SK-N-MC (cell line): ENCODE measurements at regions not wholly inside any gene's neighbourhood (a gene's known extent, or its start where the extent isn't known, plus 50 kb on each side); places are given as distances from the start of the nearest gene placed in this dataset.
A peak's percentile ranks its signal among the peaks of the same experiment; 100 is the strongest.

Experiments
- DNase-seq: peaks from one replicate; pipeline ENCODE4 v3.0.0-alpha.2; 2011; ENCODE audit warnings: low read depth, low spot score
- H3K27ac ChIP-seq: fragments of 200-600 bp; sonication (generic); 2 replicates; pipeline ENCODE4 v1.5.1; 2016; ENCODE audit warnings: mixed run types
- H3K36me3 ChIP-seq: fragments of 200-600 bp; sonication (generic); 2 replicates; pipeline ENCODE4 v1.6.1; 2017; ENCODE audit warnings: antibody characterized with exemption, low read length, mixed read lengths; ENCODE audit not compliant: insufficient read depth
- H3K4me3 ChIP-seq: fragments of 200-600 bp; sonication (generic); 2 replicates; pipeline ENCODE4 v1.5.1; 2016
- H3K9ac ChIP-seq: fragments of 200-600 bp; sonication (generic); 2 replicates; pipeline ENCODE4 v1.8.0; 2017; ENCODE audit warnings: mixed run types, mixed read lengths; ENCODE audit not compliant: insufficient read length
- H3K9me3 ChIP-seq: fragments of 200-600 bp; sonication (generic); 2 replicates; pipeline ENCODE4 v1.6.1; 2017; ENCODE audit warnings: low read depth, mild to moderate bottlenecking, antibody characterized with exemption, low read length, moderate library complexity, mixed read lengths
- EZH2 ChIP-seq: fragments of 200-600 bp; sonication (generic); IDR thresholded peaks from one replicate; pipeline ENCODE4 v1.6.1; 2017; ENCODE audit warnings: antibody characterized with exemption
- FOXP2 ChIP-seq: optimal IDR thresholded peaks from 2 replicates; pipeline ENCODE3; 2011; ENCODE audit warnings: mild to moderate bottlenecking, moderate library complexity; ENCODE audit not compliant: insufficient read depth; ENCODE audit errors: extremely low read length, control extremely low read depth
- POLR2AphosphoS5 ChIP-seq: IDR thresholded peaks from 2 replicates; pipeline ENCODE4 v1.6.1; 2012; ENCODE audit warnings: mild to moderate bottlenecking, low read depth, low read length, borderline replicate concordance

GRCh38 chr2:103002954-103003353 lies 241.1 kb downstream of the TMEM182 start:
- no peak for DNase-seq

DNA sequence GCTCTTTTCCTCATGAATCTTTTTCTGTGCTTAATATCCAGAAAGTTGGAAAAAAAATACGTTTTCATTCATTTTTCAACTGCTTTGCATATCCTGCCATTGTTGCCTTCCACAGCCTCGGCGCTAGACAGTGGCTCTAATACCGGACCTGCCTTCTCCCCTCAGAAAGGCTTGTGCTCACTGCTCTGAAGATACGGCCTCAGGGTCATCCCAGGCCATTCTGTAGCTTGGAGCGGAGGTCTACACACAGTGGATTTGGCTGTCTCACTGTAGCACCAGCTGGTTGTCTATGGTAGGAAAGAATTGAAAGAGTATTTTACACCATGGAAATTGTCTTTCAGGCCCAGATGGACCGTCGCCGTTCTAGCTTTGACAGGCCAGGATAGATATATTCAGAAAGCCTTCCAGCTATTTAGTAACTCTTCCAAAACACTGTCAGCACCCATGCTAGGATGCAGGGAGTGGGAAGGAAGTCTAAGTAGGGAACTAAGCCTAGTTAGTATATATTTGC lies 242.0 kb downstream of the TMEM182 start:
- H3K36me3 ChIP-seq = no peaks in the 10 kb centered on the region
- TF ChIP-seq EZH2 (no peak), FOXP2 (no peak), POLR2AphosphoS5 (no peak)
- DNase-seq = no peak
- no peaks in the 10 kb centered on the region for H3K9me3 ChIP-seq
- H3K9ac ChIP-seq = no peak overlapping the region
- H3K4me3 ChIP-seq = no peak overlapping the region
- H3K27ac ChIP-seq = no peak overlapping the region

More at GRCh38 chr2:103002954-103003353, 241.1 kb downstream of the TMEM182 start:
- Histone ChIP-seq H3K27ac (no peak overlapping the region), H3K4me3 (no peak overlapping the region), H3K36me3 (no peaks in the 10 kb centered on the region), H3K9ac (no peak overlapping the region), H3K9me3 (no peaks in the 10 kb centered on the region)
- TF ChIP-seq POLR2AphosphoS5 = no peak
- no peak for TF ChIP-seq EZH2
- TF ChIP-seq FOXP2 = no peak

DNA sequence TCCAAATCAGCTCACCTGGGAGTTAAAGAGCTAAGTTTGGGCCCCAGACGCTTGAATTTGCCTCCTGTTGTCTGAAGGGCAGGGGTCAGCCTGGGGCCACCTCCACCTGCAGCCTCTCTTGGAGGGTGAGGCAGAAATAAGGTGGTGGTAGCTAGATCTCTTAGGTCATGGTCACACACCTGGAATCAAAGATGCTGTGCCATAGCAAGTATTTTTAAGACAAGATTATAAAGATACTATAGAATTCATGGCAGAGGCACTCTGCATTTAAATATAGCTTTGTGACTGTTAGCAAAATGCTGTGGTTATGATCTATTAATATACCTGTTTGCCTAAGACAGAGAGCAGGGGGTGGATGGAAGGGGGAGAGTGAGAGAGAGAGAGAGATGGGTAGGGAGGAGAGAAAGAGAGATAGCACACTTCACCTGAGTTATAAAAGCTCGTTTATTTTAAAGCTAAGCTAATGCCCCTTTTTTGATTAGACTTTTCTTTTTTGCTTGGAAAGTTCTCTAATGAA lies 242.7 kb downstream of the TMEM182 start:
- TF ChIP-seq POLR2AphosphoS5 = no peak
- TF ChIP-seq EZH2 = no peak
- no peak for TF ChIP-seq FOXP2
- DNase-seq = no peak
- no peak overlapping the region for H3K4me3 ChIP-seq
- no peak overlapping the region for H3K27ac ChIP-seq
- H3K9ac ChIP-seq = no peak overlapping the region
- no peaks in the 10 kb centered on the region for H3K36me3 ChIP-seq
- no peaks in the 10 kb centered on the region for H3K9me3 ChIP-seq

DNA sequence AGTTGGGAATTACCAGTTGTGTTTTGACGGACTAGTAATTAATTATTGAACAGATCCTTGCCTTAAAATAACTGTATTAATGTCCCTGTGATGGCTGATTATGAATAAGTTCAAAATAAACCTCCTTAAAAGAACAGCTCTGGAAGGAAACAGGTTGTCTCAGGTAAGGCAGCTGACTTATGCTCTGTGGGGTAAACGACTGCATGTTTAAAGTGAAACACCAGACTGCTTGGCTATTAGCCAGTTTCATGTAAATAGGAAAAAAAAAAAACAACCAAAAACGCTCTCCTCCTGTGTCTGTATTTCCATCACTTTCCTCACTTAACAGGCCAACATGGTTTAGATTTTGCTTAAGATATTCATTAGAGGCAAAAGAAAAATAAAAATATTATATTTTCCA lies 243.6 kb downstream of the TMEM182 start:
- H3K36me3 ChIP-seq = no peaks in the 10 kb centered on the region
- no peak overlapping the region for H3K27ac ChIP-seq
- DNase-seq = no peak
- H3K9ac ChIP-seq = no peak overlapping the region
- H3K9me3 ChIP-seq = no peaks in the 10 kb centered on the region
- H3K4me3 ChIP-seq = no peak overlapping the region
- TF ChIP-seq POLR2AphosphoS5 (no peak), FOXP2 (no peak), EZH2 (no peak)

- DNase-seq = no peak
- no peak overlapping the region for H3K9ac ChIP-seq
- TF ChIP-seq POLR2AphosphoS5 = no peak
- no peak for TF ChIP-seq EZH2
- TF ChIP-seq FOXP2 = no peak
These were observed 245.3 kb downstream of the TMEM182 start for GRCh38 chr2:103007086-103007485.

DNA sequence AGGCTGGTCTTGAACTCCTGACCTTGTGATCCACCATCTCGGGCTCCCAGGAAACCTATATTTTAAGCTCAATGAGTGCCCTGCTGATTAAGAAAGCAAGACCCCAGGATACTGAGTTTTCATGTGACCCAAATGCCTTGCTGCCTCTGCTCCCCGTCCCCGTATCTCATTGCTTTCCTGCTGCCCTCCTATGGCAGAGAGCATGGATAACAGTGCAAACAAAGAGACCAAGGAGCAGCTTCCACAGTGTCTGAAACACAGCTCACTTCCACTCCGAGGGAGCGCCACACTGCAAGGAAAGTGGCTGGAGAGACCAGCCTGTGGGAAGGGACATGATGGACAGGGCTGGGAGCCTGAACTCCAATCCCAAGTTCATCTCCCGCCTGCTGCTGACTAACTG lies 246.8 kb downstream of the TMEM182 start:
- no peak for TF ChIP-seq POLR2AphosphoS5
- TF ChIP-seq EZH2 = no peak
- no peak for TF ChIP-seq FOXP2
- DNase-seq = no peak
- H3K9me3 ChIP-seq = no peaks in the 10 kb centered on the region

More at GRCh38 chr2:103007086-103007485, 245.3 kb downstream of the TMEM182 start:
- H3K27ac ChIP-seq = no peak overlapping the region
- H3K36me3 ChIP-seq = no peaks in the 10 kb centered on the region
- no peak overlapping the region for H3K4me3 ChIP-seq
- H3K9me3 ChIP-seq = no peaks in the 10 kb centered on the region

GRCh38 chr2:103009871-103010270 lies 248.0 kb downstream of the TMEM182 start:
- H3K4me3 ChIP-seq = peak overlapping the region; percentile 39
- TF ChIP-seq FOXP2 (no peak), EZH2 (no peak), POLR2AphosphoS5 (no peak)
- no peak for DNase-seq
- H3K9ac ChIP-seq = no peak overlapping the region
- peak overlapping the region; percentile 65 for H3K27ac ChIP-seq
- no peaks in the 10 kb centered on the region for H3K36me3 ChIP-seq
- H3K9me3 ChIP-seq = no peaks in the 10 kb centered on the region

More for the DNA sequence above, 246.8 kb downstream of the TMEM182 start:
- no peaks in the 10 kb centered on the region for H3K36me3 ChIP-seq
- no peak overlapping the region for H3K9ac ChIP-seq
- H3K27ac ChIP-seq = no peak overlapping the region
- H3K4me3 ChIP-seq = no peak overlapping the region

- DNase-seq = no peak
- Histone ChIP-seq H3K9ac (no peak overlapping the region), H3K9me3 (no peaks in the 10 kb centered on the region), H3K27ac (peak overlapping the region; percentile 65), H3K4me3 (peak overlapping the region; percentile 39), H3K36me3 (no peaks in the 10 kb centered on the region)
- TF ChIP-seq FOXP2 (no peak), POLR2AphosphoS5 (no peak), EZH2 (no peak)
These were observed 248.5 kb downstream of the TMEM182 start for GRCh38 chr2:103010306-103010705.

- Histone ChIP-seq H3K9me3 (no peaks in the 10 kb centered on the region), H3K27ac (no peak overlapping the region), H3K36me3 (no peaks in the 10 kb centered on the region), H3K9ac (no peak overlapping the region), H3K4me3 (no peak overlapping the region)
- TF ChIP-seq FOXP2 = no peak
- no peak for TF ChIP-seq POLR2AphosphoS5
- TF ChIP-seq EZH2 = no peak
- DNase-seq = no peak
These were observed 248.9 kb downstream of the TMEM182 start for GRCh38 chr2:103010751-103011150.
